ENCODE measurements at regions not wholly inside any gene's neighbourhood (a gene's known extent, or its start where the extent isn't known, plus 50 kb on each side); places are given as distances from the start of the nearest gene placed in this dataset.

DNA sequence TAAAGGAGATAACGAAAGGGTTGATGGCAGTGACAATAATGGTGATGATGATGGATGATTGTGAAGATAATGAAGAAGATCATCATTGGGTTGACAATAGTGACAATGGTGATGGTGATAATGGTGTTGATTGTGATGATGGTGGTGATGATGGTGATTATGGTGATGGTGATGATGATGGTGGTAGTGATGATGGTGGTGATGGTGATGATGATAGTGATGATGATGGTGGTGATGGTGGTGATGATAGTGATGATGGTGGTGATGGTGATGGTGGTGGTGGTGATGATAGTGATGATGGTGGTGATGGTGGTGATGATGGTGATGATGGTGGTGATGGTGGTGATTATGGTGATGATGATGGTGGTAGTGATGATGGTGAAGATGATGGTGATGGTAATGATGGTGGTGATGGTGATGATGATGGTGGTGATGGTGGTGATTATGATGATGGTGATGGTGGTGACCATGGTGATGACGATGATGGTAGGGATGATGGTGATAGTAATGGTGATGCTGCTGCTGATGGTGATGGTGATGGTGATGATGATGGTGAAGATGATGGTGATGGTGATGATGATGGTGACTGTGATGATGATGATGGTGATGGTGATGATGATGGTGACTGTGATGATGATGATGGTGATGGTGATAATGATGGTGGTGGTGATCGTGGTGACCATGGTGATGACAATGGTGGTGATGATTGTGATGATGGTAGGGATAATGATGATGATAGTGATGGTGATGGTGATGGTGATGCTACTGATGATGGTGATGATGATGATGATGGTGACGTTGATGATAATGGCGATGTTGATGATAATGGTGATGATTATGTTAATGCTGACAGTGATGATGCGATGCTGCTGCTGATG lies 61.6 kb upstream of the NKX1-1 start:
- DNase-seq (ENCODE audit: extremely low read depth, low read depth): no peak

DNA sequence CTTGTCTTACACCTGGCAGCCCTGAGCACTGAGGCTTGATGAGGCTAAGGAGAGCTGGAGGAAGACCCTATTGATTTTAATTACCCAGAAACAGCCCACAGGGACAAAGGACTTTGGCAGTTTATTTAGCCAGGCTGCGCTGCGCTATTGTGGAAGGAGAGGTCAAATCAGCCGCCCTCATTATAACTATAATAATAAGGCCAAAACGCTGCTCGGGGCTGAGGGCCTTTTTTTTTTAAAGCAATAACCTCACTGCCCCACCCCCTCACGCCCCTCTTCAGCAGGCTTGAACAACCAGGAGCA lies 60.6 kb upstream of the NKX1-1 start:
- no peak for DNase-seq (ENCODE audit: extremely low read depth, low read depth)

- DNase-seq (ENCODE audit: extremely low read depth, low read depth): no peak
Measured at GRCh38 chr4:1466034-1466862, 60.0 kb upstream of the NKX1-1 start.

DNA sequence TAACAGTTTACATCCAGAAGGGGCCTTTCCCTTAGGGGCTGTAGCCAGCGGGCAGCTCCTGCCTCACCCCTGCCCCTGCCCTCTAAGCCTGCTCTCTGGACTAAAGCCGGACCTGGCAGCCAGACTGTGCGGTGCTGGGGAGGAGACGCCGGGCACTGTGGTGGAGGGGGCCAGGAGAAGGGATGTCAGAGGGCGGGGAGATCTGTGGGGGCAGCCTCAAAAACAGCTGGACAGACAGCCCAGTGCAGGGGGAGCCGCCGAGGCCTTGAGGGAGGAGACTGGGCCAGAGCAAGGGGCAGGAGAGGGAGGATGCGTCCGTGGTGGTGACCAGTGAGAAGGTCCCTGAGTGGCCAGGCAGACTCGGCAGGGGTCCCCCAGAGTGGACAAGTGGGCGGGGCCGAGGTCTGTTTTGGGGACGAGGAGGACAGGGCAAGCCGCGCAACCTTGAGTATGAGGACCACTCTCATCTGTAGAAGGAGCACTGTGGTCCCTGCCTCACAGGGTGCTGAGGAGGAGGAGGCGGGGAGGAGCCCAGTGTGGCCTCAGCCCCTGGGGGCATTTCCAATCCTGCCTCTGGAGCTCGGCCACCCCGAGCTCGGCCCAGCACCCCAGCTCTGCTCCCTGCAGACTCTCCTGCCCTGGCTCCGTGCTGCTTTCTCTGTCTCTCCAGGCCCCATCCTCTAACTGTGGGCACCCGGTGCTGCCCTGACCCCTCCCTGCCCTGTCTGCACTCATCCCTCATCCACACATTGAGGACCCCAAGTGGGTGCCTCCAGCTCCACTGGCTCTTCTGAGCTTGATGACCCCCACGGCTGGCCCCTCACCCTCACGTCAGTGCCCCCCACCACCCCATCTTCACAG lies 59.2 kb upstream of the NKX1-1 start:
- DNase-seq (ENCODE audit: extremely low read depth, low read depth): no peak

GRCh38 chr4:1464581-1465171 lies 58.4 kb upstream of the NKX1-1 start:
- no peak for DNase-seq (ENCODE audit: extremely low read depth, low read depth)

- DNase-seq (ENCODE audit: extremely low read depth, low read depth): no peak
Measured at GRCh38 chr4:1463927-1464540, 57.8 kb upstream of the NKX1-1 start.

- DNase-seq (ENCODE audit: extremely low read depth, low read depth): no peak
Measured at GRCh38 chr4:1463088-1463926, 57.1 kb upstream of the NKX1-1 start.

DNA sequence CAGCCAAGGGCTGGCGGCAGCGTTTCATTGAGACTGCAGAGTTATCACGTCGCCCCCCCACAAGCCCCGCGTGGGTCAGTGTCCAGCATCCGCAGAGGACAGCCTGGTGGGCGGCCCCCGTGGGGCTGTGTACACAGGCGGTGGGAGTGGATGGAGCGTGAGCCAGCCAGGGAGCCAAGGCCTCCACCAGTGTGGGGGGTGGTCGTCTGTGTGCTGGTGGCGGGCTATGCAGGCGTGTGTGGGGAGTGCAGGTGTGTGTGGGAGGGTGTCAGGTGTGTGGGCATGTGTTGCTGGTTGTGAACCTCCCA lies 56.5 kb upstream of the NKX1-1 start:
- no peak for DNase-seq (ENCODE audit: extremely low read depth, low read depth)

DNA sequence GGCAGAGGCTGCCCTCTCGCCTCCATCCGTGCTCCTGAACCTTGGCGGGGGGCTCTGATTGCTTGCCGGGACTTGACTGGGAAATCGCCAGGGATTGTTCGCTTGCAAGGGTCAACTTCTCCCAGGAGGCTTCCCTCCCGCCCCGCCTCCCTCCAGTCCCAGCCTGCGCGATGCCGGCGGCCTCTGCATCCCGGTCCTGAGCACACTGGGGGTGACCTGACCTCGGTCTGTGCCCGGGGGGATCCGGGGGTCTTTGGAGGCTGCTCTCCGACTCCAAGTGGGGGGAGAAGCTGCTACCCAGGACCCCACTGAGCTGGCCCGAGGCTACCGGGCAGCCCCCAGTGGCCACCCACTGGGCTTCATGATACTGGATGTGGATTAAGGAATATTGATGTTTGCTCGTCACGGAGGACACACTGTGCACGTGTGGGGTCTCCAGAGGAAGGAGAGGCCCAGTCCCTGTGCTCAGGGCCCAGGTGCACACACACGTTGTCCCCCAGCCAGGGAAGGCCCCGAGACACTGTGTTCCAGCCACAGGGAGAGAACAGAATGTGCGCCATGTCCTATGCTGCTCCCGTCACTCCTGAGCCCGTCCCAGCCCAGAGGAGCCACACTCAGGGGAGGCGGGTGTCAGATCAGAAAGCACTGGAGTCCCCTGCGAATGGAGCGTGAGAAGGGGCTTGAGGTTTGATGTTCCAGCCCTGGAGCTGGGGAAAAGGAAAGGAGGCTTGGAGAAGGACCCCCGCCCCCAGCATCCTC lies 55.9 kb upstream of the NKX1-1 start:
- no peak for DNase-seq (ENCODE audit: extremely low read depth, low read depth)

GRCh38 chr4:1460967-1461868 lies 55.0 kb upstream of the NKX1-1 start:
- DNase-seq (ENCODE audit: extremely low read depth, low read depth): no peak

GRCh38 chr4:1459722-1460511 lies 53.7 kb upstream of the NKX1-1 start:
- DNase-seq (ENCODE audit: extremely low read depth, low read depth): no peak

DNA sequence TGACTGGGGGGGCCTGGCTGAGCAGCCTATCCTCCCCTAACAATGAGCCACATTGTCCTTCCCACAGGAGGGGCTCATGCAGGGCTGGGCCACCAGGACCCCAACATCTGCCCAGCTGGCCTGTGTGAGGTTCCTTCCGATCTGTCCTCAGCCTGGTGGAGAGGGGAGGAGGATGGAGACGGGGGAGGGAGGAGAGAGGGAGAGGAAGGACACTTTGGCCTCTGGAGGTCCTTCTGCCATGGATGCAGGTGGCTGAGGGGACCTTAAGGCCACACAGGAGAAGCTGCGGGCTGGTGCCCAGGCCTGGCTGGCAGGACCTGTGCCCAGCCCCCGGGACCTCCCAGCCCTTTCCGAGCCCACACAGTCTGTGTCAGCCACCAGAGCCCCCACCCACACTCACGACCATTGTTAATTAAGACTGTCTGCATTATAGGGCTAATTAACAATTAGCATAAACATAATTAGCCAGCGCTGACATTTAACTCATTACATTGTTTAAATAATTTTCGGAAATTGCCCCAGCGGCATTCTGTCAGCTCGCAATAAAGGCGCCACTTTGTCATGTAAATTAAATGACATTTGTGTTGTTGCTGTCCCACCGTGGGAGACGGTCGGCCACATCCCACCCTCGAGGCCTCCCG lies 53.0 kb upstream of the NKX1-1 start:
- no peak for DNase-seq (ENCODE audit: extremely low read depth, low read depth)

DNA sequence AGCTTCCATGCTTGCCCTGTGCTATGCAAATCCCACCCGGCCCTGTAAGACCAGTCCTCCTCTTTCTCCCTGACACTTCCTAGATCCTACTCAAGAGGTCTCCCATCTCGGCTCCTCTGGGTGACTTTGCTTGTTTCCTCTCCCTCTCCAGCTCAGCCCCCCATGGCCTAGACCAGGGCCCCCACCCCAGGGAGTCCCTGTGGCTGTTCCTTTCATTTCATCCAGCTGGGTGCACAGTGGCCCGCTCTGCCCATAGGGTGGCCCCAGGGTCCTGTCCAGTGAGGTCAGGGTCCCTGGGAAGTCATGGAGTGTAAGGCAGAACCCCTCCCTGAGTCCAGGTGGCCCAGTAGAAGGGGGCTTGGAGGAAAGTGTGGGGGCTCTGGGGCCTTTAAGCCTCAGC lies 52.3 kb upstream of the NKX1-1 start:
- DNase-seq (ENCODE audit: extremely low read depth, low read depth): no peak
